HEK293 (cell line): ENCODE measurements at regions not wholly inside any gene's neighbourhood (a gene's known extent, or its start where the extent isn't known, plus 50 kb on each side); places are given as distances from the start of the nearest gene placed in this dataset.

Experiments used
- CTCF ChIA-PET: fragments of 350-600 bp; formaldehyde crosslinking; extraction: SDS; loops from one replicate; lab custom pipeline; 2021; ENCODE audit warnings: antibody characterized with exemption; lab: Yijun Ruan, JAX
- POLR2A ChIA-PET: fragments of 300-600 bp; formaldehyde crosslinking; extraction: SDS; loops from one replicate; lab custom pipeline; 2020; ENCODE audit warnings: antibody characterized with exemption, inconsistent platforms; lab: Yijun Ruan, JAX
- H3K27ac ChIP-seq: fragments of 200-500 bp; sonication (Bioruptor generic); 2 replicates; pipeline ENCODE4 v1.5.1; 2014; ENCODE audit warnings: low read depth, low read length, control low read depth, inconsistent platforms; ENCODE audit errors: extremely low read depth
- H3K36me3 ChIP-seq, 2 experiments: fragments of 200-500 bp in 1 of 2; sonication (Bioruptor generic) in 1 of 2; 1 replicate in 1 of 2; 2 replicates in 1 of 2; pipeline ENCODE4 v1.5.1; 2014 to 2017; ENCODE audit warnings: inconsistent platforms in 2 of 2, low read length in 2 of 2; ENCODE audit not compliant: control insufficient read depth in 2 of 2, insufficient read depth in 1 of 2
- H3K4me1 ChIP-seq: fragments of 200-500 bp; sonication (Bioruptor generic); 2 replicates; pipeline ENCODE4 v1.5.1; 2014; ENCODE audit warnings: mild to moderate bottlenecking, low read length, inconsistent platforms; ENCODE audit not compliant: control insufficient read depth, insufficient read depth
- H3K4me3 ChIP-seq: 2 replicates; pipeline ENCODE4 v1.5.1; 2011; ENCODE audit warnings: low read depth, mild to moderate bottlenecking, control low read depth, low read length, moderate library complexity
- H3K9me3 ChIP-seq: fragments of 200-500 bp; sonication (Bioruptor generic); 2 replicates; pipeline ENCODE4 v1.5.1; 2014; ENCODE audit warnings: low read depth, low read length, inconsistent platforms; ENCODE audit not compliant: control insufficient read depth, insufficient read depth
- AEBP2 ChIP-seq: fragments of 450-650 bp; formaldehyde crosslinking; IDR thresholded peaks from 2 replicates; pipeline ENCODE4 v1.5.1; 2016; ENCODE audit warnings: missing biosample characterization, missing genetic modification characterization, borderline replicate concordance
- INSM2 ChIP-seq: fragments of 450-650 bp; formaldehyde crosslinking; IDR thresholded peaks from 2 replicates; pipeline ENCODE4 v1.5.1; 2016; ENCODE audit warnings: missing biosample characterization, missing genetic modification characterization
- KLF8 ChIP-seq: fragments of 450-650 bp; formaldehyde crosslinking; IDR thresholded peaks from 2 replicates; pipeline ENCODE4 v1.5.1; 2016; ENCODE audit warnings: missing biosample characterization, missing genetic modification characterization
- KLF9 ChIP-seq: fragments of 450-650 bp; formaldehyde crosslinking; IDR thresholded peaks from 2 replicates; pipeline ENCODE4 v1.5.1; 2016; ENCODE audit warnings: missing biosample characterization, missing genetic modification characterization, low read depth
- PRDM10 ChIP-seq: fragments of 450-650 bp; formaldehyde crosslinking; IDR thresholded peaks from 2 replicates; pipeline ENCODE4 v1.5.1; 2016; ENCODE audit warnings: missing biosample characterization, missing genetic modification characterization
- ZBTB26 ChIP-seq: fragments of 450-650 bp; formaldehyde crosslinking; optimal IDR thresholded peaks from 2 replicates; pipeline ENCODE3; 2016; ENCODE audit warnings: missing biosample characterization, mild to moderate bottlenecking, missing genetic modification characterization
- ZNF146 ChIP-seq: fragments of 450-650 bp; formaldehyde crosslinking; IDR thresholded peaks from 2 replicates; pipeline ENCODE4 v1.5.1; 2016; ENCODE audit warnings: missing biosample characterization, missing genetic modification characterization
- ZNF19 ChIP-seq: fragments of 450-650 bp; formaldehyde crosslinking; IDR thresholded peaks from 2 replicates; pipeline ENCODE4; 2016; ENCODE audit warnings: missing biosample characterization, missing genetic modification characterization, low read depth
- ZNF24 ChIP-seq: fragments of 450-650 bp; formaldehyde crosslinking; IDR thresholded peaks from 2 replicates; pipeline ENCODE4 v1.5.1; 2016; ENCODE audit warnings: missing biosample characterization, missing genetic modification characterization
- ZNF248 ChIP-seq: fragments of 450-650 bp; formaldehyde crosslinking; IDR thresholded peaks from 2 replicates; pipeline ENCODE4 v1.5.1; 2017; ENCODE audit warnings: missing biosample characterization, missing genetic modification characterization
- ZNF274 ChIP-seq, 2 experiments: fragments of 200-500 bp in 1 of 2; fragments of 450-650 bp in 1 of 2; sonication (Bioruptor generic) in 1 of 2; formaldehyde crosslinking in 1 of 2; IDR thresholded peaks; 2 replicates each; pipeline versions ENCODE4 v1.5.1 to v1.6.1; 2014 to 2016; ENCODE audit warnings: borderline replicate concordance in 1 of 2, inconsistent platforms in 1 of 2, low read length in 1 of 2, missing biosample characterization in 1 of 2, missing genetic modification characterization in 1 of 2
- ZNF416 ChIP-seq: fragments of 450-650 bp; formaldehyde crosslinking; IDR thresholded peaks from 2 replicates; pipeline ENCODE4 v1.5.1; 2016; ENCODE audit warnings: missing biosample characterization, missing genetic modification characterization
- ZNF426 ChIP-seq: fragments of 450-650 bp; formaldehyde crosslinking; IDR thresholded peaks from 2 replicates; pipeline ENCODE4 v1.5.1; 2017; ENCODE audit warnings: missing biosample characterization, missing genetic modification characterization, mild to moderate bottlenecking, inconsistent platforms, moderate library complexity
- ZNF433 ChIP-seq: fragments of 450-650 bp; formaldehyde crosslinking; IDR thresholded peaks from 2 replicates; pipeline ENCODE4 v1.5.1; 2016; ENCODE audit warnings: missing biosample characterization, missing genetic modification characterization, low read depth
- ZNF449 ChIP-seq: fragments of 450-650 bp; formaldehyde crosslinking; IDR thresholded peaks from 2 replicates; pipeline ENCODE4 v1.5.1; 2017; ENCODE audit warnings: missing biosample characterization, mild to moderate bottlenecking, missing genetic modification characterization, moderate library complexity
- ZNF555 ChIP-seq: fragments of 450-650 bp; formaldehyde crosslinking; conservative IDR thresholded peaks from 2 replicates; pipeline ENCODE4 v1.5.1; 2017; ENCODE audit warnings: missing biosample characterization, mild to moderate bottlenecking, missing genetic modification characterization, inconsistent platforms
- ZNF561 ChIP-seq: fragments of 450-650 bp; IDR thresholded peaks from 2 replicates; pipeline ENCODE4 v1.5.1; 2018; ENCODE audit warnings: missing biosample characterization, missing genetic modification characterization, borderline replicate concordance
- ZNF571 ChIP-seq: fragments of 450-650 bp; formaldehyde crosslinking; IDR thresholded peaks from 2 replicates; pipeline ENCODE4 v1.5.0; 2017; ENCODE audit warnings: missing biosample characterization, missing genetic modification characterization
- ZNF585B ChIP-seq: fragments of 450-650 bp; formaldehyde crosslinking; IDR thresholded peaks from 2 replicates; pipeline ENCODE4 v1.5.1; 2016; ENCODE audit warnings: missing biosample characterization, missing genetic modification characterization
- ZNF600 ChIP-seq: fragments of 450-650 bp; formaldehyde crosslinking; IDR thresholded peaks from 2 replicates; pipeline ENCODE4 v1.5.1; 2016; ENCODE audit warnings: missing biosample characterization, missing genetic modification characterization
- ZNF621 ChIP-seq: fragments of 450-650 bp; formaldehyde crosslinking; IDR thresholded peaks from 2 replicates; pipeline ENCODE4 v1.5.1; 2017; ENCODE audit warnings: missing biosample characterization, missing genetic modification characterization
- ZNF626 ChIP-seq: fragments of 450-650 bp; sonication (Bioruptor Pico); formaldehyde crosslinking; IDR thresholded peaks from 2 replicates; pipeline ENCODE4 v1.5.1; 2018; ENCODE audit warnings: missing biosample characterization, missing genetic modification characterization, inconsistent platforms
- ZNF658 ChIP-seq: fragments of 450-650 bp; formaldehyde crosslinking; IDR thresholded peaks from 2 replicates; pipeline ENCODE4; 2016; ENCODE audit warnings: missing biosample characterization, missing genetic modification characterization
- ZNF692 ChIP-seq: fragments of 450-650 bp; formaldehyde crosslinking; IDR thresholded peaks from 2 replicates; pipeline ENCODE4 v1.5.1; 2016; ENCODE audit warnings: missing biosample characterization, missing genetic modification characterization

- Histone ChIP-seq H3K27ac (no peak overlapping the region), H3K36me3 (no peaks in the 10 kb centered on the region), H3K4me3 (no peak overlapping the region), H3K9me3 (no peaks in the 10 kb centered on the region), H3K4me1 (0 out of 2 replicates have a peak, but pooled peaks cover 1% of the 10 kb centered on the region)
- ChIA-PET POLR2A (no interaction called here), CTCF (no interaction called here)
- TF ChIP-seq ZBTB26 (tag by site-specific recombination) (no peak), ZNF555 (no peak), KLF9 (tag by site-specific recombination) (no peak), ZNF24 (tag by site-specific recombination) (no peak), ZNF621 (tag by site-specific recombination) (no peak), ZNF692 (tag by site-specific recombination) (no peak), ZNF433 (tag by site-specific recombination) (no peak), ZNF146 (tag by site-specific recombination) (no peak), KLF8 (tag by site-specific recombination) (no peak)
Measured at GRCh38 chr17:33922971-33923370, 332.1 kb upstream of the CCL2 start.

GRCh38 chr17:33924104-33924503, 331.0 kb upstream of the CCL2 start:
- TF ChIP-seq ZNF248 (tag by site-specific recombination) (no peak), ZNF416 (no peak), ZNF449 (no peak), ZNF19 (tag by site-specific recombination) (no peak), ZNF626 (tag by site-specific recombination) (no peak), INSM2 (tag by site-specific recombination) (no peak), PRDM10 (tag by site-specific recombination) (no peak), ZNF600 (no peak), ZNF571 (tag by site-specific recombination) (no peak), AEBP2 (tag by site-specific recombination) (no peak), ZNF658 (no peak), ZNF585B (no peak), ZNF274 (IDR thresholded peaks at IDR 0.05; ENCODE audit: low read length) (no peak), ZNF274 (tag by site-specific recombination; IDR thresholded peaks at IDR 0.05; ENCODE audit: borderline replicate concordance) (no peak), ZNF426 (tag by site-specific recombination) (no peak), ZNF561 (tag by site-specific recombination) (no peak)
- TF ChIP-seq, all 188 proteins: peak for 0
- no peak overlapping the region for H3K4me3 ChIP-seq
- POLR2A ChIA-PET = no interaction called here

More at GRCh38 chr17:33924104-33924503, 331.0 kb upstream of the CCL2 start:
- no peaks in the 10 kb centered on the region for H3K9me3 ChIP-seq
- H3K27ac ChIP-seq = no peak overlapping the region
- 0 out of 2 replicates have a peak, but pooled peaks cover 2% of the 10 kb centered on the region for H3K4me1 ChIP-seq
- no peaks in the 10 kb centered on the region for H3K36me3 ChIP-seq
- CTCF ChIA-PET = interaction anchor here (1.3 kb wide), 1 partner anchor 25 kb away, joined by 4 read pairs; no protein-coding TSS in a partner anchor
